B cell (primary cell): ENCODE measurements at regions not wholly inside any gene's neighbourhood (a gene's known extent, or its start where the extent isn't known, plus 50 kb on each side); places are given as distances from the start of the nearest gene placed in this dataset.

Experiments used
- ATAC-seq: fragments of 200-7000 bp; cut with Tn5 transposase; one replicate; pipeline ENCODE4 v1.10.0; 2021; ENCODE audit warnings: low read depth, mild to moderate bottlenecking, moderate number of reproducible peaks, moderate library complexity
- CTCF ChIA-PET: fragments of 350-600 bp; sonication (Branson Sonifier 250); formaldehyde crosslinking; loops from one replicate; lab custom pipeline; 2021; ENCODE audit warnings: antibody characterized with exemption, inconsistent platforms; lab: Charles Lee
- POLR2A ChIA-PET: fragments of 350-600 bp; sonication (Branson Sonifier 250); formaldehyde crosslinking; loops from one replicate; lab custom pipeline; 2021; ENCODE audit warnings: antibody characterized with exemption; lab: Charles Lee
- DNase-seq: peaks from one replicate; pipeline ENCODE4 v3.0.0; 2013
- H2AFZ ChIP-seq: 2 replicates; pipeline ENCODE4 v1.6.1; 2012; ENCODE audit warnings: mild to moderate bottlenecking, low read depth, low read length; ENCODE audit not compliant: insufficient read depth, poor library complexity, severe bottlenecking
- H3K27ac ChIP-seq, 2 donors: 1 replicate in 1 of 2; 2 replicates in 1 of 2; pipeline ENCODE4 v1.5.1; 2012 to 2013; ENCODE audit warnings: low read length in 2 of 2, mild to moderate bottlenecking in 2 of 2, moderate library complexity in 1 of 2
- H3K27me3 ChIP-seq, 4 experiments: fragments of 200-600 bp in 1 of 4; sonication (generic) in 1 of 4; replicated peaks in 1 of 4; 1 replicate in 2 of 4; 2 replicates in 2 of 4; pipeline versions ENCODE4 v1.6.1 to v1.7.0; 2013 to 2016; ENCODE audit warnings: low read length in 3 of 4, mild to moderate bottlenecking in 2 of 4, mixed read lengths in 1 of 4, moderate library complexity in 1 of 4; ENCODE audit not compliant: insufficient read depth in 4 of 4, control insufficient read depth in 3 of 4; ENCODE audit errors: control extremely low read depth in 1 of 4
- H3K36me3 ChIP-seq, 2 experiments: replicated peaks in 1 of 2; 1 replicate in 1 of 2; 2 replicates in 1 of 2; pipeline versions ENCODE4 v1.6.1 to v1.7.1; 2013; ENCODE audit warnings: low read length in 1 of 2; ENCODE audit not compliant: insufficient read depth in 2 of 2, control insufficient read depth in 1 of 2; ENCODE audit errors: control extremely low read depth in 1 of 2, extremely low read depth in 1 of 2
- H3K4me1 ChIP-seq, 2 donors: fragments of 200-600 bp in 1 of 2; sonication (generic) in 1 of 2; 1 replicate in 1 of 2; 2 replicates in 1 of 2; pipeline versions ENCODE4 v1.5.1 to v1.6.1; 2013 to 2017; ENCODE audit warnings: low read length in 2 of 2; ENCODE audit not compliant: control insufficient read depth in 2 of 2, insufficient read depth in 2 of 2
- H3K4me2 ChIP-seq: replicated peaks from 2 replicates; pipeline ENCODE3; 2012; ENCODE audit warnings: mild to moderate bottlenecking, low read depth, low read length; ENCODE audit not compliant: poor library complexity, severe bottlenecking
- H3K4me3 ChIP-seq, 5 experiments: fragments of 200-600 bp in 1 of 5; sonication (generic) in 1 of 5; 1 replicate in 3 of 5; 2 replicates in 2 of 5; pipeline versions ENCODE4 v1.5.1 to v1.7.0; 2011 to 2016; ENCODE audit warnings: low read length in 4 of 5, mild to moderate bottlenecking in 4 of 5, low read depth in 2 of 5, control low read depth in 1 of 5, moderate library complexity in 1 of 5; ENCODE audit not compliant: insufficient read depth in 1 of 5; ENCODE audit errors: control extremely low read depth in 1 of 5, extremely low read depth in 1 of 5
- H3K79me2 ChIP-seq: fragments of 200-600 bp; sonication (generic); one replicate; pipeline ENCODE4 v1.6.0; 2016; ENCODE audit warnings: low read length; ENCODE audit not compliant: control insufficient read depth, insufficient read depth
- H3K9ac ChIP-seq: fragments of 200-600 bp; sonication (generic); 2 replicates; pipeline ENCODE4 v1.6.1; 2017; ENCODE audit warnings: mild to moderate bottlenecking, low read length, moderate library complexity
- H3K9me3 ChIP-seq, 3 donors: one replicate each; pipeline versions ENCODE4 v1.6.1 to v1.7.1; 2013; ENCODE audit warnings: low read length in 2 of 3; ENCODE audit not compliant: control insufficient read depth in 2 of 3, insufficient read depth in 1 of 3; ENCODE audit errors: control extremely low read depth in 1 of 3
- H4K20me1 ChIP-seq: 2 replicates; pipeline ENCODE4 v1.6.0; 2012; ENCODE audit warnings: mild to moderate bottlenecking, low read length; ENCODE audit not compliant: insufficient read depth, control insufficient read depth, poor library complexity, severe bottlenecking
- H3K27ac Mint-ChIP-seq: one replicate; pipeline ENCODE4 v1.8.0; 2021; ENCODE audit warnings: mixed read lengths
- H3K27me3 Mint-ChIP-seq: one replicate; pipeline ENCODE4 v1.8.0; 2021; ENCODE audit warnings: mixed read lengths
- H3K4me1 Mint-ChIP-seq: one replicate; pipeline ENCODE4 v1.8.0; 2021; ENCODE audit warnings: mixed read lengths
- H3K4me3 Mint-ChIP-seq: one replicate; pipeline ENCODE4 v1.8.0; 2021; ENCODE audit warnings: mixed read lengths
- H3K9me3 Mint-ChIP-seq: one replicate; pipeline ENCODE4 v1.8.0; 2022; ENCODE audit warnings: mixed read lengths; ENCODE audit not compliant: insufficient read depth
- EZH2 ChIP-seq: IDR thresholded peaks from 2 replicates; pipeline ENCODE4 v1.6.1; 2012; ENCODE audit warnings: borderline replicate concordance, low read depth, mild to moderate bottlenecking, moderate library complexity, low read length; ENCODE audit not compliant: insufficient read depth, poor library complexity, severe bottlenecking
- WGBS: methylation state at CpG from one replicate; pipeline ENCODE4 v1.1.5; 2013; ENCODE audit warnings: missing lambda C conversion rate; ENCODE audit not compliant: insufficient coverage; 5-methylcytosine and 5-hydroxymethylcytosine counted together
- intact Hi-C: fragments of 100-400 bp; cut with micrococcal nuclease; formaldehyde crosslinking; loops from one replicate; pipeline ENCODE4 v1.10.0; 2022
- TF ChIP-seq, protein P1 (sequence below): fragments of 200-600 bp; IDR thresholded peaks from one replicate; pipeline ENCODE4 v1.8.0; 2022; ENCODE audit warnings: antibody characterized with exemption, mild to moderate bottlenecking

DNA sequence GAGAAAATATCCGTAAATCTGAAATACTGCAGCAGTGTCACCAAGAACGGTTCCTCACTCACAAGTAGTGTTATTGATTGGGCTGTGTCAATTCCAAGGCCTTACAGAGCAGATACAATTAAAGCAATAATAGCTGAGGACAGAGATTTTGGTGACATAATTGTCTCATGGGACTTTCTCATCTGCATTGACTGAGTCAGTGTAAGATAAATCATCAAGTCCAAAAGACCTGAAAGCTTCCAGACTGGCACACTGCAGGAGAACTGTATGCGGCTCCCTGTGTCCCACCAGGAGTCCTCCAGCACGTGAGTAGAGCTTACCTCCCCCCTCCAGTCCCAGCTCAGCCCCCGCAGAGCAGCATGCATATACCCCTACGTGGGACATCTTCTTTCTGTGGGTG lies 655.2 kb upstream of the ARID1B start:
- intact Hi-C loops: no loop called here
- Mint-ChIP-seq H3K27me3 (no peaks in the 10 kb centered on the region), H3K4me1 (no peaks in the 10 kb centered on the region), H3K9me3 (peaks cover 4% of the 10 kb centered on the region), H3K4me3 (no peak overlapping the region), H3K27ac (no peak overlapping the region)
- H3K27me3 ChIP-seq: no peaks in the 10 kb centered on the region
- no peak for ATAC-seq
- no peak overlapping the region for H3K4me3 ChIP-seq
- ChIA-PET POLR2A (no interaction called here), CTCF (no interaction called here)
- no peak for DNase-seq
- H3K79me2 ChIP-seq: no peaks in the 10 kb centered on the region
- H4K20me1 ChIP-seq: no peaks in the 10 kb centered on the region
- no peaks in the 10 kb centered on the region for H3K36me3 ChIP-seq
- H3K9me3 ChIP-seq: no peaks in the 10 kb centered on the region
- no peak overlapping the region for H3K9ac ChIP-seq
- 89% methylated on average over 5 of the region's 6 CpGs for WGBS
- TF ChIP-seq, protein P1, sequence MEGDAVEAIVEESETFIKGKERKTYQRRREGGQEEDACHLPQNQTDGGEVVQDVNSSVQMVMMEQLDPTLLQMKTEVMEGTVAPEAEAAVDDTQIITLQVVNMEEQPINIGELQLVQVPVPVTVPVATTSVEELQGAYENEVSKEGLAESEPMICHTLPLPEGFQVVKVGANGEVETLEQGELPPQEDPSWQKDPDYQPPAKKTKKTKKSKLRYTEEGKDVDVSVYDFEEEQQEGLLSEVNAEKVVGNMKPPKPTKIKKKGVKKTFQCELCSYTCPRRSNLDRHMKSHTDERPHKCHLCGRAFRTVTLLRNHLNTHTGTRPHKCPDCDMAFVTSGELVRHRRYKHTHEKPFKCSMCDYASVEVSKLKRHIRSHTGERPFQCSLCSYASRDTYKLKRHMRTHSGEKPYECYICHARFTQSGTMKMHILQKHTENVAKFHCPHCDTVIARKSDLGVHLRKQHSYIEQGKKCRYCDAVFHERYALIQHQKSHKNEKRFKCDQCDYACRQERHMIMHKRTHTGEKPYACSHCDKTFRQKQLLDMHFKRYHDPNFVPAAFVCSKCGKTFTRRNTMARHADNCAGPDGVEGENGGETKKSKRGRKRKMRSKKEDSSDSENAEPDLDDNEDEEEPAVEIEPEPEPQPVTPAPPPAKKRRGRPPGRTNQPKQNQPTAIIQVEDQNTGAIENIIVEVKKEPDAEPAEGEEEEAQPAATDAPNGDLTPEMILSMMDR: no peak
- TF ChIP-seq EZH2: no peak
- no peak overlapping the region for H3K4me2 ChIP-seq
- no peak overlapping the region for H3K27ac ChIP-seq
- H3K4me1 ChIP-seq: no peaks in the 10 kb centered on the region
- no peak overlapping the region for H2AFZ ChIP-seq

GRCh38 chr6:156114541-156114940 lies 658.9 kb upstream of the NOX3 start:
- H3K4me3 ChIP-seq: no peak overlapping the region
- ATAC-seq (no peak), DNase-seq (no peak)
- no peak overlapping the region for H3K9ac ChIP-seq
- TF ChIP-seq, protein P1: no peak
- TF ChIP-seq EZH2: no peak
- H3K79me2 ChIP-seq: no peaks in the 10 kb centered on the region
- no peaks in the 10 kb centered on the region for H3K9me3 ChIP-seq
- peaks cover 3% of the 10 kb centered on the region for H3K9me3 Mint-ChIP-seq
- intact Hi-C loops: no loop called here
- no peaks in the 10 kb centered on the region for H3K36me3 ChIP-seq
- H3K27ac Mint-ChIP-seq: no peak overlapping the region
- H2AFZ ChIP-seq: no peak overlapping the region
- H3K27ac ChIP-seq: no peak overlapping the region
- H3K27me3 Mint-ChIP-seq: no peaks in the 10 kb centered on the region
- 89% methylated on average over 3 of the region's 3 CpGs for WGBS
- POLR2A ChIA-PET: no interaction called here
- H3K27me3 ChIP-seq: no peaks in the 10 kb centered on the region
- no peaks in the 10 kb centered on the region for H4K20me1 ChIP-seq
- H3K4me2 ChIP-seq: no peak overlapping the region
- H3K4me1 ChIP-seq: no peaks in the 10 kb centered on the region
- no peak overlapping the region for H3K4me3 Mint-ChIP-seq
- CTCF ChIA-PET: no interaction called here
- H3K4me1 Mint-ChIP-seq: no peaks in the 10 kb centered on the region
